ENCODE measurements at regions not wholly inside any gene's neighbourhood (a gene's known extent, or its start where the extent isn't known, plus 50 kb on each side); places are given as distances from the start of the nearest gene placed in this dataset.

DNA sequence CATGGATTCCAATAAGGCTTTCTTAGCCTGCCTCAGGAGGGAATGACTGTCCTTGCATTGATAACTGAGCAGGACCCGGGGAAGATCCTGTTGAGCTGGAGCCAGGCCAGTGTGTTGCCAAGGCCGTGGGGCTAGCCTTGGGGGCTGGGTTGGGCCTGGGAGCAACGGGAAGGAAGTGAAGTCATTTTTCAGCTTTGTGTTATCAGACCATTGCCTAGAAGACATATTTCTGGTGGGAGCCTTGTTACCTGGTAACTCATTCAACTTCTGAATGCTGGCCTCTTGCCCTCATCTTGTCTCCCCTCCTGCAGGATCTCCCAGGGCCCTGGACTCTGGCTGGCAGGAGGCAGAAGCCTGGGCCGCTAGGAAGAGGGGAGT is 92.7 kb upstream of the MGAT5 start (continued):
- TF ChIP-seq SAFB2 (IDR thresholded peaks at IDR 0.05; ENCODE audit: borderline replicate concordance, low read depth, low read length, severe bottlenecking) = no peak
- TF ChIP-seq ZKSCAN3 (CRISPR knock-in tag; IDR thresholded peaks at IDR 0.05) = peak; percentile 74
- TF ChIP-seq ZNF507 (tag; conservative IDR thresholded peaks at IDR 0.05) = no peak
- TF ChIP-seq MEIS2 (IDR thresholded peaks at IDR 0.05; ENCODE audit: partially characterized antibody) = peak; percentile 40
- TF ChIP-seq CREB1 (IDR thresholded peaks at IDR 0.05) = 0 out of 2 replicates have a peak, but pooled peaks have one; percentile 20
- TF ChIP-seq CREB1 (CRISPR knock-in tag; IDR thresholded peaks at IDR 0.05) = no peak
- peak; percentile 61; the same call in 1 of the 2 replicates for TF ChIP-seq GABPB1 (CRISPR knock-in tag; IDR thresholded peaks at IDR 0.05)

DNA sequence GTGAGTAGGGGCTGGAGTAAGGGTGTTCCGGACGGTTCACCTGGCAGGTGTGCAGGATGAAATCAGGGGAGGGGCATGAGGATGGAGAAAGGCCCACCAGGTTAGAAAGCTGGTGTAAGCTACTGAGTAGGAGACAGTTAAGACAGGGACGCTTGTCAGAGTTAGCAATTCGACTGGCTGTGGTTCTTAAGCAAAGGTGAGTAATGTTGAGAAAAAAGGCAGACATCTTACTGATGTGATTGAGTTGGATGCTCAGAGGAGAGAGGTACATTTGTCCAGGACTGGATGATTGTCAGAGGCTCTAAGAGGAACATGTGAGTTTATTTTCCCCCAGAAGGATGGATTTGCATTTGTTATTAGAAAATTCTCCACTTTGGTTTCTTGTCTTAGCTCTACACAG is 90.5 kb upstream of the MGAT5 start:
- BruUV-seq (replicated peaks) = no TSS peak
- POLR2A ChIA-PET = interaction anchor here (0.6 to 1.2 kb wide), 2 partner anchors 10 to 32 kb away, joined by 3 read pairs; no protein-coding TSS in a partner anchor
- Histone ChIP-seq H3K4me2 (ENCODE audit: insufficient read depth, low read length) (no peak overlapping the region), H3K79me2 (ENCODE audit: control insufficient read depth, insufficient read depth, low read length) (0 out of 3 replicates have a peak, but pooled peaks cover 7% of the 10 kb centered on the region), H3K36me3 (ENCODE audit: control insufficient read depth, insufficient read depth, low read length) (no peaks in the 10 kb centered on the region), H3K4me1 (replicated peaks in 1 of 2; ENCODE audit: control insufficient read depth in 2 of 2, insufficient read depth in 2 of 2, low read length in 2 of 2) (peaks cover 22% of the 10 kb centered on the region in 2 experiments), H3K27me3 (ENCODE audit: control insufficient read depth in 2 of 2, insufficient read depth in 2 of 2, low read length in 2 of 2) (no peaks in the 10 kb centered on the region), H3K9me3 (replicated peaks; ENCODE audit: control insufficient read depth, insufficient read depth, low read depth, low read length) (no peaks in the 10 kb centered on the region), H3K4me3 (no peak overlapping the region), H4K20me1 (replicated peaks; ENCODE audit: control insufficient read depth, insufficient read depth, low read length) (no peaks in the 10 kb centered on the region), H2AFZ (ENCODE audit: low read depth, low read length) (no peak overlapping the region), H3K9me1 (ENCODE audit: control insufficient read depth, insufficient read depth, low read length) (no peaks in the 10 kb centered on the region), H3K9ac (ENCODE audit: insufficient read depth in 1 of 2, low read depth in 2 of 2, low read length in 2 of 2) (no peak overlapping the region), H3K27ac (ENCODE audit: extremely low read depth, low read depth, low read length) (no peak overlapping the region)
- FAIRE-seq (no peak), DNase-seq (ENCODE audit: extremely low read depth in 1 of 4, low spot score in 3 of 4) (no peak), ATAC-seq (no peak)
- in situ Hi-C loops (cut with MboI) (no loop called here), intact Hi-C loops (cut with micrococcal nuclease) (loop anchor here (5.0 kb wide), 1 partner anchor 44 kb away; no protein-coding TSS in a partner anchor)
- no peak for TF ChIP-seq ARID1B (IDR thresholded peaks at IDR 0.05)
- no peak for TF ChIP-seq ZSCAN29 (IDR thresholded peaks at IDR 0.05)
- TF ChIP-seq TOE1 (IDR thresholded peaks at IDR 0.05; ENCODE audit: borderline replicate concordance) = no peak
- no peak for TF ChIP-seq TOE1 (CRISPR knock-in tag; IDR thresholded peaks at IDR 0.05; ENCODE audit: borderline replicate concordance, low read depth)
- no peak for TF ChIP-seq TGIF2 (CRISPR knock-in tag; IDR thresholded peaks at IDR 0.05)
- no peak for TF ChIP-seq ZFP1 (CRISPR knock-in tag; IDR thresholded peaks at IDR 0.05)
- no peak for TF ChIP-seq TCF3 (CRISPR knock-in tag; IDR thresholded peaks at IDR 0.05)
- CTCF ChIA-PET (ENCODE audit: low intra/inter-chr PET ratio) = no interaction called here
- WGBS (ENCODE audit: insufficient coverage, low coverage, missing lambda C conversion rate) = 81% methylated on average over 4 of the region's 4 CpGs
